IgD-negative memory B cell (primary cell): ENCODE measurements at regions not wholly inside any gene's neighbourhood (a gene's known extent, or its start where the extent isn't known, plus 50 kb on each side); places are given as distances from the start of the nearest gene placed in this dataset.

Experiments
- H3K27ac Mint-ChIP-seq, 3 donors: one replicate each; pipeline ENCODE4 v1.8.0; 2020 to 2022; ENCODE audit warnings: mild to moderate bottlenecking in 3 of 3, mixed read lengths in 3 of 3, moderate library complexity in 1 of 3
- H3K27me3 Mint-ChIP-seq: one replicate; pipeline ENCODE4 v1.8.0; 2021; ENCODE audit warnings: mixed read lengths
- H3K36me3 Mint-ChIP-seq: one replicate; pipeline ENCODE4 v1.8.0; 2020; ENCODE audit warnings: mild to moderate bottlenecking, mixed read lengths
- H3K4me1 Mint-ChIP-seq, 3 donors: one replicate each; pipeline ENCODE4 v1.8.0; 2020 to 2022; ENCODE audit warnings: mixed read lengths in 3 of 3, mild to moderate bottlenecking in 1 of 3
- H3K4me3 Mint-ChIP-seq, 4 donors: one replicate each; pipeline ENCODE4 v1.8.0; 2020 to 2022; ENCODE audit warnings: mild to moderate bottlenecking in 4 of 4, mixed read lengths in 4 of 4, moderate library complexity in 3 of 4
- H3K9me3 Mint-ChIP-seq, 3 donors: one replicate each; pipeline ENCODE4 v1.8.0; 2020 to 2021; ENCODE audit warnings: mixed read lengths in 3 of 3, mild to moderate bottlenecking in 1 of 3

DNA sequence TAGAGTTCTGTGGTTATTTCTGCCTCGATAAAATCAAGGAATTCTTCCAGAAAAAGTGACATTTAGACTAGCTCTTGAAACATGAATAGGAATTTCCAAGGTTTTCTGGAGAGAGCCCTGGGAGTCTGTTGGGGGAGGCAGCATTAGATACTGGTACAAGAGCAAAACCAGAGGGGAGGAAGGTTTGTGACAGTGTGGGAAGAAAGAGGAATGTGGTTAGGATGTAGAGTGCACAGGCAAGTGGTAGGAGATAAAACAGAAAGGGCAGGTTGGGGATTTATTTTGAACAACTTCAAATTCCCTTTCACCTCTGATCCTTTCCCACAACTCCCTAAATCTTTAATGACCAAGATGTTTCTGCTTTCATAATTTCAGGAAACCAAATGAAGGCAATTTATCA lies 588.4 kb downstream of the METTL15 start:
- Mint-ChIP-seq H3K4me3 (no peak overlapping the region), H3K27me3 (no peaks in the 10 kb centered on the region), H3K27ac (no peak overlapping the region), H3K9me3 (no peaks in the 10 kb centered on the region), H3K36me3 (peaks cover 2% of the 10 kb centered on the region), H3K4me1 (no peaks in the 10 kb centered on the region)

DNA sequence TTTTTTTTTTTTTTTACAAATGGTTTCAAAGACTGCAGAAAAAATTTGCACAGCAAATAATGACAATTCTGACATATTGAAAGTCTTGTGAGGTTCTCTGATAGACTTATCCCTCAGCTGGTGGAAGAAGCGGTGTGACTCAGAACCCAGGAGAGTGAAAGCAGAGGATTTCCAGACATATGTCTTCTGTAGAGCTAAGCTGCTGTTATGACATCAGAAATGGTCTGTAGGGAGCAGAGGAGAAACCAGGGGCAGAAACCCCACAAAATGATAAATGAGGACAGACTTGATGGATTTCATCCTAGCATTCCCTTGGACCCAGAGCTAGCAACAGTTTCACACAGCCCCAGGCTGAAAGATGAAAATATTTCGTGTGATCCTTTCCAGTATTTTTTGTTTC lies 582.6 kb downstream of the METTL15 start:
- peaks cover 1% of the 10 kb centered on the region for H3K27me3 Mint-ChIP-seq
- no peak overlapping the region for H3K4me3 Mint-ChIP-seq
- H3K36me3 Mint-ChIP-seq = no peaks in the 10 kb centered on the region
- H3K27ac Mint-ChIP-seq = no peak overlapping the region
- H3K4me1 Mint-ChIP-seq = no peaks in the 10 kb centered on the region
- H3K9me3 Mint-ChIP-seq = peaks cover 0 to 2% (median 0%) of the 10 kb centered on the region in 3 donors

DNA sequence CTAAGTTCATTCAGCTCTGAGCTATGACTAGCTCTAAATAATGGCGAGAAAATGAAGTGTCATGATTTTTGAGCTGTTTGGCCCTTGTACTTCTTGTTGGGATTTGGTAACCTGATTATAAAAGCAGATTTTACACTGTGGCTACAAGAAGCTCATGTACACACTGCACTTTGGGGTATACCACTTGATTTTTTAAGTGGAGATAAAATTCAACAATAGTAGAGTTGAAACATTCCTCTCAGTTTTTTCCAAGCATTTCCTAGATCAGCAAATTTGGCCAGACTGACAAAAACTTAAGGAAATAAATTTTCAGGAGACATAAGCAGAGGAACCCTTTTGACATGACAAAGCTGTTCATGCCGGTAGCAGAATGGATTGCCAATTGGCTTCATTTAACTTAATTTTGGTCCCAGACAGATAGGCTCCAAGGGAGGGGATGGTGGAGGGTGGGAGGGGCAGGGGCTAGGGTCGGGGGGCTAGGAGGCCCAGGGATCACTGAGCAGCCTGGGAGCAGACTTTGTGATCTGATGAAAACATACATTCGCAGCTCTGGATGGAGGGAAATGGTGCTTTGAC lies 575.9 kb downstream of the METTL15 start:
- H3K27me3 Mint-ChIP-seq = peaks cover 1% of the 10 kb centered on the region
- no peak overlapping the region for H3K27ac Mint-ChIP-seq
- no peak overlapping the region for H3K4me3 Mint-ChIP-seq
- peaks cover 2% of the 10 kb centered on the region for H3K36me3 Mint-ChIP-seq
- H3K9me3 Mint-ChIP-seq = peaks cover 0 to under 1% (median 0%) of the 10 kb centered on the region in 3 donors
- no peaks in the 10 kb centered on the region for H3K4me1 Mint-ChIP-seq

DNA sequence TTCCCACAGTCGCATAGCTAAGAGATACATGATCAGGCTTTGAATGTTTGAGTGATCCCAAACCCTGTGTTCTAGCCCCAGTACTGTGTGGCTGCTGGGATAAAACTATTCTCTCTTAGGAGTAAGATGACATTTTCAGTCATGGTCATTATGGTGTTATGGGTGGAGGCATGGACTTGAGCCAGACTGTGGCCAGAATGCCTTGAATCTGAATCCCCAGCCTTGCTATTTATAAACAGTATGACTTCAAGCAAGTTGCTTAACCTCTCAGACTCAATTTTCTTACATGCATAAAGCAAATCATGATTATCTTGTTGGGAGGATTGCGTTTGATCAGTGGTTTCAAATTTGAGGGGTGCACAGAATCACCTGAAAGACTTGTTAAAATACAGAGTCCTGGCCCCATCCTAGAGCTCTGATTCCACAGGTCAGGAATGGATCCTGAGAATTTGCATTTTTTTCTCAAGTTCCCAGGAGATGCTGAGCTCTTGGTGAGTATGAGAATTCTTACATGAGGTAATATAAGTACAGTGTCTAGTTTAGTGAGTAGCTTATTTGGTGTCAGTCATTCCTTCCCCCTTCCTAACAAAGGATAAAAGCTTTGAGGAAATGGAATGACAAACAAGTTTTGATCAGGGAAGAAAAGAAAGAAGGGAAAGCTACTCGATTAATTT lies 571.7 kb downstream of the METTL15 start:
- no peaks in the 10 kb centered on the region for H3K27me3 Mint-ChIP-seq
- H3K27ac Mint-ChIP-seq = no peak overlapping the region
- no peaks in the 10 kb centered on the region for H3K9me3 Mint-ChIP-seq
- peaks cover 2% of the 10 kb centered on the region for H3K36me3 Mint-ChIP-seq
- H3K4me3 Mint-ChIP-seq = no peak overlapping the region
- no peaks in the 10 kb centered on the region for H3K4me1 Mint-ChIP-seq

DNA sequence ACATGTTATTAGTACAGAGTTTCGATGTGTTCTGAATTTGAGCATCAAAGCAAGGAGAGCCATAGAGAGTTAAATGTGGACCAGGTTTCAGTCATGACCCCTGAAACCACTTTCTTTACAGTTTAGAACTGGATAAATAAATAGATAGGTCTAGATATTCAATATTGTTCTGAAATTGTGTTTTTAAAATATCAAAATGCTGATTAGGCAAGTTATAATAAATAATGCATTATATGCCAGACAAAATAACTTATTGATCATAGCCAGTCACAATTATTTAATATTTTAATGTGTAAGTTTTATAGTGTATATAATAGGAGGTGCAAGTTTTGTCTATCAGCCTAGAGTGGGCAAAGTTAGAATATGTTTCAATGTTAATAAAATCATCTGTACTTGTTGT lies 569.5 kb downstream of the METTL15 start:
- no peaks in the 10 kb centered on the region for H3K9me3 Mint-ChIP-seq
- H3K27ac Mint-ChIP-seq = no peak overlapping the region
- no peaks in the 10 kb centered on the region for H3K4me1 Mint-ChIP-seq
- no peaks in the 10 kb centered on the region for H3K27me3 Mint-ChIP-seq
- peaks cover 2% of the 10 kb centered on the region for H3K36me3 Mint-ChIP-seq
- no peak overlapping the region for H3K4me3 Mint-ChIP-seq

DNA sequence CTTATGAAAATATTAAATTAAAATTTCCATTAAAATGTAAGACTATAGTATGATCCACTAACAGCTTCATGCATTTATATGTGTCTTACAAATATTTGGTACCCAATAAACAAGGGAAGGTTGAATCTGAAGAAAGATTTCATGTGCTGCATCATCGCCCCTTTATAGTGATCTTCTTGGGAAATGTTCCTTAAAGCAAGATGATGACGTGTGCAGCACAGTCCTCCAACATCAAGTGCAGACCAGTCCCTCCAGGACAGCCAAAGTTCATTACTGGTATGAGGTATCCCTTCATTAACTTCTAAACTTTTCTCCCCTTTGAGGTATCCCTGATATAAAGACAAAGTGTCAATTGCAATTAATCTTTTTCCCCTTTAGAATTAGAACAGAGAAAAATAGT lies 567.0 kb downstream of the METTL15 start:
- H3K4me3 Mint-ChIP-seq = no peak overlapping the region
- no peaks in the 10 kb centered on the region for H3K27me3 Mint-ChIP-seq
- no peaks in the 10 kb centered on the region for H3K9me3 Mint-ChIP-seq
- no peaks in the 10 kb centered on the region for H3K36me3 Mint-ChIP-seq
- H3K27ac Mint-ChIP-seq = no peak overlapping the region
- no peaks in the 10 kb centered on the region for H3K4me1 Mint-ChIP-seq

DNA sequence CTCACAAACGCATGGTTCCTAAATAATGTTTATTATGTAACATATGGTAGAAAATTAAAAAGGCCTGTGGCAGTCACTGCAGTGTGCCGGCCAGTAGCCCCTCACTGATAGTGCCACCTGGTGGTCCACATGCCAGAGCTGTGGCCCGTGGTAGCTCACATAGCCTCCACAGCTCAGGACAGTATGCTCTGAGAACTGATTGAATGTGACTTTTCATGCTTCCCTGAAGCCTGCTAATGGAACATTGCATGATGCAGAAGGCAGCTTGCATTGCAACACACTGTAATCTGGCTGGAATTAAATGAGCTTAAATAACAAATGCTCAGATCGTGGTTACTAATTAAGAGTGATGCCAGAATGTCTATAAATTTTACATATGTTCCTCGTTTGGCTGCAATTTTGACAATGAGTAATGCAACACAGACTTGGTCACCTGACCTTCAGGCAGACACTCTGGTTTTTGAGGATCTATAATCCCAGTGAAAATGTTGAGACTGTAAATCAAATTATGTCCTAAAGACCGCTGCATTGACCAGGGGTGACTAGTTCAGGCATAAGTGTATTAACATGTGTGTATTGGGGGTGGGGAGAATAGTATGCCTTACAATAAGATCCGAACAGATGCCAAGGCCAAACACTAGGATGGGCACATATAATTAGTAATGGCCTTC lies 566.4 kb downstream of the METTL15 start:
- Mint-ChIP-seq H3K27ac (no peak overlapping the region), H3K36me3 (no peaks in the 10 kb centered on the region)

DNA sequence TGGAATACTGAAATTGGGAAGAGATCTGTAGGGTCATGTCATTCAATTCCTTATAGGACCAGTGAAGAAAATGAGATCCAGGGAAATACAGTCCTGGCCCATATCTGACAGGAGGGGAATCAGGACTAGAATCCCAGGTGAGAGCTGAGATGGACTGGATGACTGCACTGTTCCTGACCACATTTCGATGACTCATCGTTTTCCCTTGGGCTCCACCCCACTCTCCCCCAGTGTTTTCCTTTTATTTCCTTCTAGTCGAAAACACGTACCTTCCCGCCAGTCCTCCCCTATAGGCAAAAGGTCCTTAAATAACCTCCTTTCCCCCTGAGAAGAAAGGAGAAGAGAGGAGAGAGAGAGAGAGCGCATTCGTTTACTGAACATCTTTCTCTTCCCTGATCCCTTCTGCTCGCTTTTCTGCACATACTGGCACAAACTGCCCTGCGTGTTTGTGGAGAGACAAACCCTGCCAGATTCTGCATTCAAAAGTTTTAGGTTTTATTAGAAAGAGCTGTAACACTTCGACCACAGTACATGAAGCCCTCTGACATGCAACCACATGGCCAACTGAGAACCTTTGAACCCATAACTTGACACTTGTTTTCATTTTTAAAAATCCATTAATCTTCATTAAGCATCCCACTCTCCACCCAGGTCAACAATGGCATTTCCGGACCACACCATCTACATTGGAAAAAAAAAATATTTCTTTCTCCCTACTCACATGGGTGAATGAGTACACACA lies 565.7 kb downstream of the METTL15 start:
- Mint-ChIP-seq H3K4me1 (no peaks in the 10 kb centered on the region), H3K4me3 (no peak overlapping the region), H3K27ac (no peak overlapping the region), H3K36me3 (no peaks in the 10 kb centered on the region), H3K9me3 (no peaks in the 10 kb centered on the region), H3K27me3 (no peaks in the 10 kb centered on the region)

More for the DNA sequence above, 566.4 kb downstream of the METTL15 start:
- Mint-ChIP-seq H3K27me3 (no peaks in the 10 kb centered on the region), H3K4me1 (no peaks in the 10 kb centered on the region), H3K4me3 (no peak overlapping the region), H3K9me3 (no peaks in the 10 kb centered on the region)

DNA sequence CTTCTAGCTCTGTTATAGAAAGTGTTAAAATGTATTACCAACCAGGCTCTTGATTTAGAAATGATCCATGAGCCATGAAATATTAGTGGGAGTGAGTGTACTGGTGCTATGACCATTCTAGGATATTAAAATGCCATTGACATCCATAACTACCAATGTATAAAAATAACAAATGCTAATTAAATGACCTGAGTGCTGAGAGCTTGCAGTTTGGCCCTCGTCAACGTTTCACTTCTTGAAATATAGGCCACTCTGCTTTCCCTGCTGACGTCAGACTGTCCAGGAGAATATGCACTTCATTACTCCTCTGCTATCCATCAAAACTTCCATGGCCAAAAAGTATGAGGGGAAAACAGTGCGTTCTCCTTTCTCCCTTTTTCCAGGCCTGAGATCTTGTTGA lies 563.1 kb downstream of the METTL15 start:
- Mint-ChIP-seq H3K27ac (no peak overlapping the region), H3K9me3 (no peaks in the 10 kb centered on the region), H3K27me3 (no peaks in the 10 kb centered on the region), H3K4me3 (no peak overlapping the region), H3K4me1 (no peaks in the 10 kb centered on the region), H3K36me3 (no peaks in the 10 kb centered on the region)

DNA sequence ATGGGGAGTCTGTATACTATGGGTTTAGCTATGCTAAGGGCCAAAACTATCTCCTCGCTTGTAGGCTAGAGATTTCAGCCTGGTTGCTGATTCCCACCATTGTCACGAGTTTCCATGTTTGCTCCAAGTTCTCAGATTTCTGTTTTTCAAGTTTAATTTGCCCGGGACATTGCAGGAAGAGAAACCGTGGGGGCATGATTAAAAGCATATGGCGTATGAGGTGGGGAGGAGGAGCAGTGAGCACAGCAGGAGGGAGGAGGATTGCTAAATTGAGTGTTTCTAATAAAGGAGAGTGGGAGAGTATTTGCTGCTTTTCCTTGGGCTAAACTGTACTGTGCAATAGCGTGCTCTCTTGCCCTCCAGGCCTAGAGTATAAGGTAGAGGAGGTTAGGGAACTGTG lies 558.4 kb downstream of the METTL15 start:
- Mint-ChIP-seq H3K27me3 (no peaks in the 10 kb centered on the region), H3K4me1 (no peaks in the 10 kb centered on the region), H3K27ac (no peak overlapping the region), H3K4me3 (no peak overlapping the region), H3K9me3 (peaks cover 0 to 3% (median 2%) of the 10 kb centered on the region in 3 donors), H3K36me3 (no peaks in the 10 kb centered on the region)

DNA sequence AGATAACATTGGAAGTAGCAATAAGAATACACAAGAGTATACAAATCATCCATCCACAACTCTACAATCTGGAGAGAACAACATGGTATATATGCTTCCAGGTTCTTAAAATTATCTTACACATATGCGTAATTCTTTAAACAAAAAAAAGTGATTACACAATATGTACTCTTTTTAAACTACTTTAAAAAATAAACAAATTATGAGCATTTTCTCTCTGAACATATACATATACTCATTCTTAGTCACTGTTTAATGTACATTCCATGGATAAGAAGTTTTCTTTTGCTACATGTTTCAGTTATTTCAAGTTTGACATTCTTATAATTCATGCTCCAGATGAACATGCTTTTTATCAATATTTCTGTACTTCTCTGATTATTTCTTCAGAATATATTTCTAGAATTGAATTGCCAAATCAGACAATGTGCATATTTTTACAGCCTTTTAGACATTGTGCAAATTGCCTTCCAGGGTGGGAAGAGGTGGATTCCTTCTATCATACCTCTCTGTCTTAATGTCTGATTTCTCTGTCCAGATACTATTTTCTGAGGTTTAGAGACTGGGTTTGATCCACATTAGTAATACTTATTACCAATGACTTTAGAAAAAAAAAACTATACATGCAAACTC lies 551.6 kb downstream of the METTL15 start:
- Mint-ChIP-seq H3K27me3 (no peaks in the 10 kb centered on the region), H3K4me3 (no peak overlapping the region), H3K4me1 (no peaks in the 10 kb centered on the region), H3K27ac (no peak overlapping the region), H3K9me3 (peaks cover 0 to 3% (median 2%) of the 10 kb centered on the region in 3 donors), H3K36me3 (no peaks in the 10 kb centered on the region)

DNA sequence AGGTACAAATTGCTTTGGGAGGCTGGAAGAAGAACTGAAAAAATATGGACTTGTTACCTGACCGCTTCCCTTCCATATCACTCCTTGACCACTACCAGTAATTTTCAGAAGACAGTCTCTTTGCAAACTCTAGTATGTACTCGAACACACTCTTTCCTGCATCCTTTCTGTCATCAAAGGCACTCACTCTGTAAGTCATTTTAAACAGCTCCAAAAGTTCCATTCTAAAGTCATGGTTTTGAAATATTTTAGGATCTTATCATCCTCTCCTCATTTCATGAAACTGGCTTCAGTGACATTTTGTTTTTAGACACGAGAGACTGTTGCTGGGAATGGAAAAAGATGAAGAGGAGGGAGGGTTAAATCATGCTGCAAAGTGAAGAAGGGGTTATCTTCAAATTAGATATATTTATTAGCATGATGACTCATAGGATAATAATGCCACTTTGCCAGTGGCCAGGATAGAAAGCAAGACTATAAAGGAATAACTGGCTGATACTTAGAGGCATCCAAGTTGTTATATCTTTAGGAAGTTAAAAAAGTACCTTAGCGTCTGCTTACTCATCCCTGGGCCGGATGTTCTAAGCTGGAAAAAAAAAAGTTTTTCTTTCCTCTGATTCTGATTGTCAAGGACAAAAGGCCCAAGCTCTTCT lies 549.3 kb downstream of the METTL15 start:
- no peaks in the 10 kb centered on the region for H3K4me1 Mint-ChIP-seq
- no peak overlapping the region for H3K4me3 Mint-ChIP-seq
- no peaks in the 10 kb centered on the region for H3K9me3 Mint-ChIP-seq
- H3K36me3 Mint-ChIP-seq = no peaks in the 10 kb centered on the region
- H3K27ac Mint-ChIP-seq = no peak overlapping the region
- no peaks in the 10 kb centered on the region for H3K27me3 Mint-ChIP-seq

DNA sequence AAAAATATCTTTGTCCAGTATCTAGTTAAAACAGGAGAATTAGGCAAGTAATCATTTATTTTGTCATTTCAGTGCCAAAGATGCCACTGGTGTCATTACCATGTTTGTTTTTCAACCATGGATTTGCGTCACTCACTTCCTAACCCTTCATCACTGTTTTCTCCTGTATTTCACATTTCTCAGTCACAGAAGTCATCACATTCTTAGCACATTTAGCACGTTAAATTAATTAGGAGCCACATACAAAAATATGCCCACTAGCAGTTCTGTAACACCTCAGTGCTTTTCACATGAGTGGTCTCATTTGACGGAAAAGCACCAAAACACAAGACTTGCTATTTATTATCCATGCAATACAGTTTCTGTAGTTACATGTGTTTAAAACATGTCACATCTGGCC lies 546.0 kb downstream of the METTL15 start:
- H3K9me3 Mint-ChIP-seq = peaks cover 0 to 1% (median 0%) of the 10 kb centered on the region in 3 donors
- no peak overlapping the region for H3K4me3 Mint-ChIP-seq
- no peaks in the 10 kb centered on the region for H3K27me3 Mint-ChIP-seq
- H3K27ac Mint-ChIP-seq = no peak overlapping the region
- H3K4me1 Mint-ChIP-seq = no peaks in the 10 kb centered on the region
- no peaks in the 10 kb centered on the region for H3K36me3 Mint-ChIP-seq

DNA sequence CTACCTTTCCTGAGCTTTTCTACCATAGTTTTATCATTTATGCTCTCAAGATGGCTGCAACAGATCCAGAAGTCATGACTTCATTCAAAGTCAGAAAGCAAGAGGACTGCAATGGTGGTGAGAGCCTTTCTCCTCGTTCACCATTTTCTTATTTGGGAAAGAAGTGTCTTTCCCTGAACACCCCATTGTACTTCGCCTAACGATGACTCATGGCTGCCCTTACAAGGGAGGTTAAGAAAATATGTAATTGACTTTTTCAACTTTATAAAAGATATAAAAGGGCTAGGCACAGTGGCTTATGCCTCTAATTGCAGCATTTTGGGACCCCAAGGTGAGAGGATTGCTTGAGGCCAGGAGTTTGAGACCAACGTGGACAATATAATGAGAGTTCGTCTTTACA lies 541.7 kb downstream of the METTL15 start:
- no peaks in the 10 kb centered on the region for H3K4me1 Mint-ChIP-seq
- no peak overlapping the region for H3K4me3 Mint-ChIP-seq
- H3K9me3 Mint-ChIP-seq = peaks cover 0 to 11% (median 7%) of the 10 kb centered on the region in 3 donors
- no peak overlapping the region for H3K27ac Mint-ChIP-seq
- H3K36me3 Mint-ChIP-seq = no peaks in the 10 kb centered on the region
- no peaks in the 10 kb centered on the region for H3K27me3 Mint-ChIP-seq

DNA sequence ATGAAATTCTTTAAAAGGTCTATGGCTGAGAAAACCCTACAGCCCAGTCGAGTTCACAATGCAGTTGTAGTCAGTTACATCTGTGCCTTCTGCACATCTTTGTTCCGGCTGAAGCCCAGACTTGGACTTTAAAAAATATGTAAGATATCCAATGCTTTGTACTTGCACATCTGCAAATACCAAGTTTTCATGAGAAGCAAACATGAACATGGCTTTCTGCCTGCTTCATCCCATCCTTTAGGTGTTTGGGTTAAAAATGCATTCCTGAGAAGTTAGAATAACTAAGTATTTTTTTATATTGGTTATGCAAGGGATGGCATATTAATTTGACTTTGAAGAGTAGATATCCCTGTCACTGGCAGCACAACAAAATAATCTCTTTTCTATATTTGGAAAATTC lies 528.4 kb downstream of the METTL15 start:
- Mint-ChIP-seq H3K4me3 (no peak overlapping the region), H3K9me3 (no peaks in the 10 kb centered on the region), H3K27me3 (no peaks in the 10 kb centered on the region), H3K27ac (no peak overlapping the region), H3K36me3 (no peaks in the 10 kb centered on the region), H3K4me1 (no peaks in the 10 kb centered on the region)
